ENCODE measurements at regions not wholly inside any gene's neighbourhood (a gene's known extent, or its start where the extent isn't known, plus 50 kb on each side); places are given as distances from the start of the nearest gene placed in this dataset.
"Not testable (repeated sequence)": the region's sequence is repeated elsewhere in the genome, so short reads cannot be mapped to it uniquely, and the experiment has no call there.

DNA sequence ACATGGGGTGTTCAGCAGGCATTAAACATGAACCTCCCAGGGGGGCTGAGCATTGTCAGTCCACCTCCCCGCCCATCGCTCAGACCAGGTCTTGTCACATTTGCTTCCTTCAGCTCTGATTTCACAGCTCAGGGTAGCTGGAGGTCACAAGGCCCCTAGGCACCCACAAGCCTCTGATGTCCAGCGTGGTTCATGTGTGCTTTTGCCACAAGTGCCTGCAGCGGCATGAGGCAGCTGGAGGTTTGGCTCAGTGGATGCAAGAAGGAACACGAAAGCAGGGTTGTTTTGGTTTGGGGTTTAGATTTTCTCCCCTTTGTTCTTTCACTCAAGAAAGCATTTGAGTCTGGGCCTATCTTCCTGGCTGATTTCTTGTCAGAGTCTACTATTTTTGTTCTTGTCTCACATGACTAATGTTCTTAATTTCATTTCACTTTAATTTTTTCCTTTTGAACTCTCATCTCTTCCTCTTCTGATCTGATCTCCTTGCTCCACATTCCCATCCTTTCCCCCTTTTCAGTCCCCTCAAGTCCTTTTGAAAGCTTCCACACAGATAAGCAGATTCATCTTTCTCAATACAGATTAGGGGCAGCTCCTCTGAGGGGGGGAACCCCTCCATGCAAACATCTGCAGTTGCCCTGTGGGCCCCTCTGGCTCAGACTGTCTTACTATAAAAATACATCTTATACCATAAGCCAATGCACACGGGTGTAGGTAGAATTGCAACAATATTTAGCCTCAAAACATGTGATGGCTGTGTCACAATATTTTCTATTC is 68.1 kb upstream of the CEP85L start:
- no peak overlapping the region for H3K27ac ChIP-seq
- ATAC-seq = no peak
- H3K27me3 ChIP-seq = no peaks in the 10 kb centered on the region
- H3K36me3 ChIP-seq = no peaks in the 10 kb centered on the region
- no peak overlapping the region for H3K4me3 ChIP-seq
- intact Hi-C loops (cut with DNase I) = no loop called here
- no peak for DNase-seq
- TF ChIP-seq, protein P1, sequence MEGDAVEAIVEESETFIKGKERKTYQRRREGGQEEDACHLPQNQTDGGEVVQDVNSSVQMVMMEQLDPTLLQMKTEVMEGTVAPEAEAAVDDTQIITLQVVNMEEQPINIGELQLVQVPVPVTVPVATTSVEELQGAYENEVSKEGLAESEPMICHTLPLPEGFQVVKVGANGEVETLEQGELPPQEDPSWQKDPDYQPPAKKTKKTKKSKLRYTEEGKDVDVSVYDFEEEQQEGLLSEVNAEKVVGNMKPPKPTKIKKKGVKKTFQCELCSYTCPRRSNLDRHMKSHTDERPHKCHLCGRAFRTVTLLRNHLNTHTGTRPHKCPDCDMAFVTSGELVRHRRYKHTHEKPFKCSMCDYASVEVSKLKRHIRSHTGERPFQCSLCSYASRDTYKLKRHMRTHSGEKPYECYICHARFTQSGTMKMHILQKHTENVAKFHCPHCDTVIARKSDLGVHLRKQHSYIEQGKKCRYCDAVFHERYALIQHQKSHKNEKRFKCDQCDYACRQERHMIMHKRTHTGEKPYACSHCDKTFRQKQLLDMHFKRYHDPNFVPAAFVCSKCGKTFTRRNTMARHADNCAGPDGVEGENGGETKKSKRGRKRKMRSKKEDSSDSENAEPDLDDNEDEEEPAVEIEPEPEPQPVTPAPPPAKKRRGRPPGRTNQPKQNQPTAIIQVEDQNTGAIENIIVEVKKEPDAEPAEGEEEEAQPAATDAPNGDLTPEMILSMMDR (IDR thresholded peaks at IDR 0.05) = no peak
- no peaks in the 10 kb centered on the region for H3K9me3 ChIP-seq
- no peaks in the 10 kb centered on the region for H3K4me1 ChIP-seq

DNA sequence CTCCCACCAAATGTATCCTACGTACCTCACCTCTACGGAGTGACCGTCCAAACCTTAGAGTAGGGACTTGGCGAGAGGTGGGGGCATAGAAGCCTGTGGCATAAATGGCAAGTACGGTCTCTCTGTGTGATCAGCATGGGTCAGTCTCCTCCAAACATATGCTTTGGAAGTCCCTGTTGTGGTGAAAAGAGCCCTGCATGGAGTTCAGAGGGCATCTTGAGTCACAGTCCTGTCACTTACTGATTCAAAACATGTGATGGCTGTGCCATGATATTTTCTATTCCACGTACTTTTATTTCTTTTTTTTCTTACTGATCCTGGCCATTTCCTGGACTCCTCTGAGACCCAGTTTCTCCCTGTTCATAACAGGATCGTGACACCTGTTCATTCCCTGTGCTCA is 67.5 kb upstream of the CEP85L start:
- intact Hi-C loops (cut with DNase I) = no loop called here
- ATAC-seq = no peak
- TF ChIP-seq, protein P1 (IDR thresholded peaks at IDR 0.05) = no peak

DNA sequence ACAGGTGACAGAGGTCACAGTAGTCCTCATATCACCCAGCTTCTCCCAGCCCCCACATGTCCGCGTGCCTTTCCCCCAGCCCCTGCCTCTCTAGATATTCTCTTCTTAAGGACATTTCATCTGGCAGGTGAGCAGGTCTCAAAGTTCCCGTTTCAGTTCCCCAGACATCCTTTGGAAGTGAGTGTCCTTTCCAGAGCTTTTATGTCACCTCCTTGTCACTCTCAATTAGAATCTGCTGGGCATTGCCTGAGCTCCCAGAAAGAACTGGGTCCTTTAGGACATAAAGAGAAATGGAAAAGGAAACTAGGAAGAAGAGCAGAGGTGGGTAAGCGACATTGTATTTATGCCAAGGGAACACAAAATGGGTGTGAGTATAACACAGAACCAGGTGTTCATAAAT is 66.9 kb upstream of the CEP85L start:
- Histone ChIP-seq H3K4me1 (no peaks in the 10 kb centered on the region), H3K9me3 (no peaks in the 10 kb centered on the region), H3K36me3 (no peaks in the 10 kb centered on the region), H3K27ac (no peak overlapping the region), H3K4me3 (no peak overlapping the region), H3K27me3 (no peaks in the 10 kb centered on the region)
- TF ChIP-seq, protein P1 (IDR thresholded peaks at IDR 0.05) = no peak
- intact Hi-C loops (cut with DNase I) = no loop called here
- ATAC-seq (no peak), DNase-seq (no peak)

More for the DNA sequence above, 67.5 kb upstream of the CEP85L start:
- Histone ChIP-seq H3K36me3 (no peaks in the 10 kb centered on the region), H3K4me3 (no peak overlapping the region), H3K27ac (no peak overlapping the region), H3K27me3 (no peaks in the 10 kb centered on the region), H3K9me3 (no peaks in the 10 kb centered on the region), H3K4me1 (no peaks in the 10 kb centered on the region)
- DNase-seq = no peak

DNA sequence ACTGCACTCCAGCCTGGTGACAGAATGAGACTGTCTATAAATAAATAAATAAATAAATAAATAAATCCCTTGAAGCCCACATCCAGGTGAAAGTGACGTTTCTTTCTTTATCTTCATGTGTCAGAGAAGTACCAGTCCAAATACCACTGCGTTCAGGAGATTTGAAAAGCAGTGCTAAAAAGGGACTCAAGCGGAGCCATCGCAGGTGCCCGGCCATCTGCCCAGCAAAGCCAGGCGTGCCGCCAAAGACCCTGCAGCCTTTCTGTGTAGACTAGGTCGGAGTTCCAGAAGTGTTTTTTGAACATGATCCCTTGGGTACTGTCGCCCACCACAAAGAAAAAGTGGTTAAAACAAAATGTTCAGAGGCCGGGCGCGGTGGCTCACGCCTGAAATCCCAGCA is 65.7 kb upstream of the CEP85L start:
- intact Hi-C loops (cut with DNase I) = no loop called here
- Histone ChIP-seq H3K27ac (no peak overlapping the region), H3K36me3 (no peaks in the 10 kb centered on the region), H3K9me3 (no peaks in the 10 kb centered on the region), H3K4me3 (no peak overlapping the region), H3K4me1 (no peaks in the 10 kb centered on the region), H3K27me3 (no peaks in the 10 kb centered on the region)
- TF ChIP-seq, protein P1 (IDR thresholded peaks at IDR 0.05) = no peak
- ATAC-seq (no peak), DNase-seq (no peak)

DNA sequence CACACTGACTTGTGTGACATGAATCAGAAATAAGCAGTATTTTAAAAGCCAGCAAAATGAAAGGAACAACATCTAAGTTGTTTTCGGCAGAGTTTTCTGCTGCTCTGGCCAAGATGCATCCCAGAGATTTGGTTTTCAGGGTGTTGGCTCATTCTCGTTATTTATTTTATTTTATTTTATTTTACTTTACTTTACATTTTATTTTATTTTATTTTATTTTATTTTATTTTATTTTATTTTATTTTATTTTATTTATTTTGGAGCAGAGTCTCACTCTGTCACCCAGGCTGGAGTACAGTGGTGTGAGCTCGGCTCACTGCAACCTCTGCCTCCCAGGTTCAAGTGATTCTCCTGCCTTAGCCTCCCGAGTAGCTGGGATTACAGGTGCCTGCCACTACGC is 64.5 kb upstream of the CEP85L start:
- ATAC-seq, DNase-seq: not testable (repeated sequence)

DNA sequence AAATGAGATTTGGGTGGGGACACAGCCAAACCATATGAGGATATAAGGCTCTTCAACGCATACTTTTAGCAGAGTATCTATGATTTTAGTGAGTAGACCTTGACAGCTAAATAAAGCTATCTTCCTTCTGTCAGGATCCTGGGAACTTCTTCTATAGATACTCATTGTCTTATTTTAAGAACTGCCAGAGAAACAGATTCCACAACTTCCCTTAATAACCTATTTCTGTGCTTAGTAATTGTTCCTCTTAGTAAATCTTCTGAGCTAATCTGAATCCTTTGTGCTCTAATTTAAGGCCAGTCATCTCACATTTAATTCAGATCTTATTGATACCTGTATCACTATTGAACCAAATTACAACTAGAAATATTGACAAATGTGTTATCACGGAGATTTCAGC is 64.0 kb upstream of the CEP85L start:
- TF ChIP-seq, protein P1 (IDR thresholded peaks at IDR 0.05) = no peak
- ATAC-seq = no peak
- no peaks in the 10 kb centered on the region for H3K9me3 ChIP-seq

More for the DNA sequence above, 64.5 kb upstream of the CEP85L start:
- H3K27ac ChIP-seq; H3K9me3 ChIP-seq; intact Hi-C loops (cut with DNase I); H3K27me3 ChIP-seq; H3K4me1 ChIP-seq; H3K4me3 ChIP-seq; H3K36me3 ChIP-seq: not testable (repeated sequence)

More for the DNA sequence above, 64.0 kb upstream of the CEP85L start:
- H3K27me3 ChIP-seq = no peaks in the 10 kb centered on the region
- H3K4me3 ChIP-seq = no peak overlapping the region
- intact Hi-C loops (cut with DNase I) = no loop called here
- DNase-seq = no peak
- no peaks in the 10 kb centered on the region for H3K4me1 ChIP-seq
- no peak overlapping the region for H3K27ac ChIP-seq
- no peaks in the 10 kb centered on the region for H3K36me3 ChIP-seq
